Endothelial cell of umbilical vein (primary cell): ENCODE measurements at regions not wholly inside any gene's neighbourhood (a gene's known extent, or its start where the extent isn't known, plus 50 kb on each side); places are given as distances from the start of the nearest gene placed in this dataset.

Experiments used
- BruUV-seq: library from RNA; stranded (reverse); fragments of 400-500 nt; replicated peaks from 2 replicates; lab custom pipeline; 2021; lab: Mats Ljungman, UMichigan
- CTCF ChIA-PET: fragments of 300-600, 350-600 bp; sonication (Branson Sonifier 250); formaldehyde crosslinking; loops from one replicate; lab custom pipeline; 2021; ENCODE audit warnings: antibody characterized with exemption, inconsistent platforms; lab: Charles Lee
- POLR2A ChIA-PET: fragments of 300-600, 350-600 bp; sonication (Branson Sonifier 250); formaldehyde crosslinking; loops from one replicate; lab custom pipeline; 2021; ENCODE audit warnings: antibody characterized with exemption, inconsistent platforms; lab: Charles Lee
- DNase-seq: peaks from one replicate; pipeline ENCODE4 v3.0.0-alpha.2; 2011; ENCODE audit warnings: low read depth, low spot score
- FAIRE-seq: peaks from 2 replicates; lab custom pipeline; 2011; peaks lifted over from hg19 to GRCh38; lab: Jason Lieb, UNC
- H2AFZ ChIP-seq: 2 replicates; pipeline ENCODE4 v1.6.0; 2012; ENCODE audit warnings: low read depth, low read length, control low read depth, inconsistent platforms
- H3K27ac ChIP-seq: 2 replicates; pipeline ENCODE4 v1.5.1; 2011; ENCODE audit warnings: low read depth, mild to moderate bottlenecking, control low read depth, low read length, moderate library complexity; ENCODE audit not compliant: insufficient read depth
- H3K27me3 ChIP-seq, 2 experiments: 2 replicates each; pipeline versions ENCODE4 v1.6.0 to v1.6.1; 2011; ENCODE audit warnings: low read length in 2 of 2, mixed read lengths in 1 of 2; ENCODE audit not compliant: control insufficient read depth in 2 of 2, insufficient read depth in 2 of 2
- H3K36me3 ChIP-seq, 2 experiments: 2 replicates in 1 of 2; 3 replicates in 1 of 2; pipeline ENCODE4 v1.5.1; 2011; ENCODE audit warnings: low read length in 2 of 2, mild to moderate bottlenecking in 1 of 2, moderate library complexity in 1 of 2; ENCODE audit not compliant: control insufficient read depth in 2 of 2, insufficient read depth in 2 of 2; ENCODE audit errors: extremely low read depth in 1 of 2
- H3K4me1 ChIP-seq: 3 replicates; pipeline ENCODE4 v1.5.1; 2011; ENCODE audit warnings: mild to moderate bottlenecking, low read length; ENCODE audit not compliant: control insufficient read depth, insufficient read depth; ENCODE audit errors: extremely low read depth
- H3K4me2 ChIP-seq: 2 replicates; pipeline ENCODE4 v1.6.1; 2011; ENCODE audit warnings: low read length, control low read depth, mixed read lengths; ENCODE audit not compliant: insufficient read depth
- H3K4me3 ChIP-seq, 3 experiments: fragments of 200-600 bp in 1 of 3; sonication (generic), shearing (Covaris generic) in 1 of 3; replicated peaks in 1 of 3; 2 replicates each; pipeline ENCODE4 v1.5.1; 2011 to 2016; ENCODE audit warnings: control low read depth in 3 of 3, low read length in 3 of 3, mild to moderate bottlenecking in 2 of 3, inconsistent platforms in 1 of 3, low read depth in 1 of 3, moderate library complexity in 1 of 3; ENCODE audit not compliant: insufficient read depth in 1 of 3
- H3K79me2 ChIP-seq: 2 replicates; pipeline ENCODE4 v1.6.0; 2012; ENCODE audit warnings: low read length, inconsistent platforms; ENCODE audit not compliant: control insufficient read depth, insufficient read depth
- H3K9ac ChIP-seq: replicated peaks from 2 replicates; pipeline ENCODE3; 2011; ENCODE audit warnings: low read length, control low read depth; ENCODE audit not compliant: insufficient read depth; ENCODE audit errors: extremely low read depth
- H3K9me1 ChIP-seq: replicated peaks from 3 replicates; pipeline ENCODE4 v1.6.0; 2011; ENCODE audit warnings: mild to moderate bottlenecking, low read length; ENCODE audit not compliant: control insufficient read depth, insufficient read depth; ENCODE audit errors: extremely low read depth
- H3K9me3 ChIP-seq: replicated peaks from 2 replicates; pipeline ENCODE4 v1.5.1; 2012; ENCODE audit warnings: low read length, inconsistent platforms; ENCODE audit not compliant: control insufficient read depth, insufficient read depth
- H4K20me1 ChIP-seq: replicated peaks from 2 replicates; pipeline ENCODE3; 2011; ENCODE audit warnings: mild to moderate bottlenecking, low read length; ENCODE audit not compliant: control insufficient read depth, insufficient read depth; ENCODE audit errors: extremely low read depth
- CTCF ChIP-seq, 2 donors: IDR thresholded peaks; 1 replicate in 1 of 2; 2 replicates in 1 of 2; pipeline ENCODE4 v1.5.1; 2011; ENCODE audit warnings: low read length in 2 of 2, mild to moderate bottlenecking in 2 of 2, moderate library complexity in 2 of 2, control low read depth in 1 of 2, inconsistent platforms in 1 of 2, low read depth in 1 of 2; ENCODE audit not compliant: insufficient read depth in 1 of 2; ENCODE audit errors: extremely low read depth in 1 of 2
- EZH2 ChIP-seq: IDR thresholded peaks from 2 replicates; pipeline ENCODE4 v1.6.1; 2012; ENCODE audit warnings: borderline replicate concordance, low read depth, mild to moderate bottlenecking, moderate library complexity, low read length, inconsistent platforms; ENCODE audit not compliant: severe bottlenecking
- GATA2 ChIP-seq: IDR thresholded peaks from 2 replicates; pipeline ENCODE4 v1.7.0; 2011; ENCODE audit warnings: low read depth, mild to moderate bottlenecking, moderate library complexity, mixed read lengths, low read length; ENCODE audit not compliant: insufficient read length, insufficient read depth
- JUN ChIP-seq: IDR thresholded peaks from 2 replicates; pipeline ENCODE4 v1.6.1; 2011; ENCODE audit warnings: borderline replicate concordance, low read depth; ENCODE audit not compliant: insufficient read length, insufficient read depth
- MAX ChIP-seq: IDR thresholded peaks from 2 replicates; pipeline ENCODE4 v1.6.1; 2011; ENCODE audit not compliant: insufficient read depth, insufficient read length
- MYC ChIP-seq: IDR thresholded peaks from one replicate; pipeline ENCODE4 v1.6.1; 2011; ENCODE audit warnings: mild to moderate bottlenecking, low read depth, low read length
- POLR2A ChIP-seq: IDR thresholded peaks from 2 replicates; pipeline ENCODE4 v1.6.1; 2012; ENCODE audit warnings: low read depth, mild to moderate bottlenecking, control low read depth, low read length
- POLR2AphosphoS5 ChIP-seq: IDR thresholded peaks from 2 replicates; pipeline ENCODE4 v1.6.1; 2012; ENCODE audit warnings: low read depth, mild to moderate bottlenecking, control low read depth, low read length, moderate library complexity; ENCODE audit not compliant: insufficient read depth
- dilution Hi-C: fragments of 300-500 bp; cut with MboI; formaldehyde crosslinking; loops from one replicate; pipeline ENCODE4 v1.15.0; 2019; ENCODE audit warnings: low sequenced_read_pairs; ENCODE audit not compliant: extremely low pct_ligation_motif_present
- intact Hi-C: fragments of 100-400 bp; cut with micrococcal nuclease; formaldehyde crosslinking; loops from one replicate; pipeline ENCODE4 v1.10.0; 2022

GRCh38 chrX:99184153-99184552, 1225.9 kb downstream of the PCDH19 start:
- no peak overlapping the region for H3K4me2 ChIP-seq
- H3K36me3 ChIP-seq, result no peaks in the 10 kb centered on the region
- H3K4me3 ChIP-seq, result no peak overlapping the region
- no TSS peak for BruUV-seq
- ChIA-PET POLR2A (no interaction called here), CTCF (no interaction called here)
- no peaks in the 10 kb centered on the region for H3K4me1 ChIP-seq
- TF ChIP-seq JUN (no peak), GATA2 (no peak), EZH2 (no peak), CTCF (IDR thresholded peaks at IDR 0.05; ENCODE audit: extremely low read depth in 1 of 2, insufficient read depth in 1 of 2, low read depth in 1 of 2, low read length in 2 of 2) (no peak), POLR2A (no peak), POLR2AphosphoS5 (no peak), MAX (no peak), MYC (no peak)
- H3K27me3 ChIP-seq, result no peaks in the 10 kb centered on the region
- no peak overlapping the region for H3K9ac ChIP-seq
- DNase-seq, result no peak
- H3K9me1 ChIP-seq, result no peaks in the 10 kb centered on the region
- H3K79me2 ChIP-seq, result no peaks in the 10 kb centered on the region
- H2AFZ ChIP-seq, result no peak overlapping the region
- no peaks in the 10 kb centered on the region for H3K9me3 ChIP-seq
- no peak overlapping the region for H3K27ac ChIP-seq
- intact Hi-C loops (no loop called here), dilution Hi-C loops (no loop called here)
- no peak for FAIRE-seq
- no peaks in the 10 kb centered on the region for H4K20me1 ChIP-seq
